GM23338 (cell line): ENCODE measurements at regions not wholly inside any gene's neighbourhood (a gene's known extent, or its start where the extent isn't known, plus 50 kb on each side); places are given as distances from the start of the nearest gene placed in this dataset.

ENCODE experiments used
- CREB1 ChIP-seq: fragments of 250-450 bp; sonication (Bioruptor Pico); IDR thresholded peaks from 2 replicates; pipeline ENCODE4 v1.5.0; 2020; ENCODE audit warnings: low read depth, mild to moderate bottlenecking, moderate library complexity
- CTCF ChIP-seq, 2 experiments: fragments of 200-600 bp in 1 of 2; sonication (generic) in 1 of 2; conservative IDR thresholded peaks; 2 replicates each; pipeline versions ENCODE4 v1.5.1 to v1.6.1; 2016 to 2017; ENCODE audit warnings: antibody characterized with exemption in 2 of 2, low read depth in 2 of 2, mild to moderate bottlenecking in 2 of 2, moderate library complexity in 1 of 2
- EZH2 ChIP-seq: fragments of 200-600 bp; sonication (generic); IDR thresholded peaks from one replicate; pipeline ENCODE4 v1.8.0; 2017; ENCODE audit warnings: antibody characterized with exemption, mild to moderate bottlenecking, low read depth; ENCODE audit not compliant: unreplicated experiment
- EZH2phosphoT487 ChIP-seq: fragments of 200-600 bp; sonication (generic); IDR thresholded peaks from one replicate; pipeline ENCODE4 v1.8.1; 2018; ENCODE audit warnings: antibody characterized with exemption; ENCODE audit not compliant: unreplicated experiment
- POLR2AphosphoS5 ChIP-seq: IDR thresholded peaks from 2 replicates; pipeline ENCODE4 v1.6.1; 2016; ENCODE audit warnings: antibody characterized with exemption, low read depth
- REST ChIP-seq: IDR thresholded peaks from one replicate; pipeline ENCODE4 v1.6.1; 2018; ENCODE audit warnings: antibody characterized with exemption; ENCODE audit not compliant: unreplicated experiment
- STAT1 ChIP-seq: IDR thresholded peaks from one replicate; pipeline ENCODE4 v1.6.1; 2016; ENCODE audit warnings: antibody characterized with exemption; ENCODE audit not compliant: unreplicated experiment
- ZNF331 ChIP-seq: fragments of 250-450 bp; sonication (Bioruptor Pico); IDR thresholded peaks from 2 replicates; pipeline ENCODE4 v1.5.0; 2020; ENCODE audit warnings: low read depth, mild to moderate bottlenecking, moderate library complexity
- TF ChIP-seq, protein P1 (sequence below): fragments of 250-450 bp; sonication (Bioruptor Pico); IDR thresholded peaks from 2 replicates; pipeline ENCODE4 v1.5.0; 2020; ENCODE audit warnings: mild to moderate bottlenecking, moderate library complexity

DNA sequence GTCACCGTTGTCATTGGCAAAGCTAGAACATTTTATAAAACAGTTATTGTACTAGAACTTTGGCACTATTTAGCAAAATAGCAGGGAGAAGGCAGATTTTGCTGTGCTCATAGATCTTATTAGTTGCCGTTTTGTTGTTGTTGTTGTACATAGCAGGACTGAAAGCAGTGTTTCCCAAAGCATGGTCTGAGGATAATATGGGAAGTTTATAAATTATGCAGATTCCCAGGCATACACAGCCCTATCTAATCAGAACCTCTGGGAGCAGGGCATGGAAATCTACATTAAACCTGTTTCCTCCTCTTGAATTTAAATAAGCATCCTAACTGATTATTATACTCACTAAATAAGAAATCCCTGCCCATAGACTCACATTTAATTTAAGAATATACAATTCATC, 87.9 kb downstream of the RAP2B start (continued):
- TF ChIP-seq, protein P1, sequence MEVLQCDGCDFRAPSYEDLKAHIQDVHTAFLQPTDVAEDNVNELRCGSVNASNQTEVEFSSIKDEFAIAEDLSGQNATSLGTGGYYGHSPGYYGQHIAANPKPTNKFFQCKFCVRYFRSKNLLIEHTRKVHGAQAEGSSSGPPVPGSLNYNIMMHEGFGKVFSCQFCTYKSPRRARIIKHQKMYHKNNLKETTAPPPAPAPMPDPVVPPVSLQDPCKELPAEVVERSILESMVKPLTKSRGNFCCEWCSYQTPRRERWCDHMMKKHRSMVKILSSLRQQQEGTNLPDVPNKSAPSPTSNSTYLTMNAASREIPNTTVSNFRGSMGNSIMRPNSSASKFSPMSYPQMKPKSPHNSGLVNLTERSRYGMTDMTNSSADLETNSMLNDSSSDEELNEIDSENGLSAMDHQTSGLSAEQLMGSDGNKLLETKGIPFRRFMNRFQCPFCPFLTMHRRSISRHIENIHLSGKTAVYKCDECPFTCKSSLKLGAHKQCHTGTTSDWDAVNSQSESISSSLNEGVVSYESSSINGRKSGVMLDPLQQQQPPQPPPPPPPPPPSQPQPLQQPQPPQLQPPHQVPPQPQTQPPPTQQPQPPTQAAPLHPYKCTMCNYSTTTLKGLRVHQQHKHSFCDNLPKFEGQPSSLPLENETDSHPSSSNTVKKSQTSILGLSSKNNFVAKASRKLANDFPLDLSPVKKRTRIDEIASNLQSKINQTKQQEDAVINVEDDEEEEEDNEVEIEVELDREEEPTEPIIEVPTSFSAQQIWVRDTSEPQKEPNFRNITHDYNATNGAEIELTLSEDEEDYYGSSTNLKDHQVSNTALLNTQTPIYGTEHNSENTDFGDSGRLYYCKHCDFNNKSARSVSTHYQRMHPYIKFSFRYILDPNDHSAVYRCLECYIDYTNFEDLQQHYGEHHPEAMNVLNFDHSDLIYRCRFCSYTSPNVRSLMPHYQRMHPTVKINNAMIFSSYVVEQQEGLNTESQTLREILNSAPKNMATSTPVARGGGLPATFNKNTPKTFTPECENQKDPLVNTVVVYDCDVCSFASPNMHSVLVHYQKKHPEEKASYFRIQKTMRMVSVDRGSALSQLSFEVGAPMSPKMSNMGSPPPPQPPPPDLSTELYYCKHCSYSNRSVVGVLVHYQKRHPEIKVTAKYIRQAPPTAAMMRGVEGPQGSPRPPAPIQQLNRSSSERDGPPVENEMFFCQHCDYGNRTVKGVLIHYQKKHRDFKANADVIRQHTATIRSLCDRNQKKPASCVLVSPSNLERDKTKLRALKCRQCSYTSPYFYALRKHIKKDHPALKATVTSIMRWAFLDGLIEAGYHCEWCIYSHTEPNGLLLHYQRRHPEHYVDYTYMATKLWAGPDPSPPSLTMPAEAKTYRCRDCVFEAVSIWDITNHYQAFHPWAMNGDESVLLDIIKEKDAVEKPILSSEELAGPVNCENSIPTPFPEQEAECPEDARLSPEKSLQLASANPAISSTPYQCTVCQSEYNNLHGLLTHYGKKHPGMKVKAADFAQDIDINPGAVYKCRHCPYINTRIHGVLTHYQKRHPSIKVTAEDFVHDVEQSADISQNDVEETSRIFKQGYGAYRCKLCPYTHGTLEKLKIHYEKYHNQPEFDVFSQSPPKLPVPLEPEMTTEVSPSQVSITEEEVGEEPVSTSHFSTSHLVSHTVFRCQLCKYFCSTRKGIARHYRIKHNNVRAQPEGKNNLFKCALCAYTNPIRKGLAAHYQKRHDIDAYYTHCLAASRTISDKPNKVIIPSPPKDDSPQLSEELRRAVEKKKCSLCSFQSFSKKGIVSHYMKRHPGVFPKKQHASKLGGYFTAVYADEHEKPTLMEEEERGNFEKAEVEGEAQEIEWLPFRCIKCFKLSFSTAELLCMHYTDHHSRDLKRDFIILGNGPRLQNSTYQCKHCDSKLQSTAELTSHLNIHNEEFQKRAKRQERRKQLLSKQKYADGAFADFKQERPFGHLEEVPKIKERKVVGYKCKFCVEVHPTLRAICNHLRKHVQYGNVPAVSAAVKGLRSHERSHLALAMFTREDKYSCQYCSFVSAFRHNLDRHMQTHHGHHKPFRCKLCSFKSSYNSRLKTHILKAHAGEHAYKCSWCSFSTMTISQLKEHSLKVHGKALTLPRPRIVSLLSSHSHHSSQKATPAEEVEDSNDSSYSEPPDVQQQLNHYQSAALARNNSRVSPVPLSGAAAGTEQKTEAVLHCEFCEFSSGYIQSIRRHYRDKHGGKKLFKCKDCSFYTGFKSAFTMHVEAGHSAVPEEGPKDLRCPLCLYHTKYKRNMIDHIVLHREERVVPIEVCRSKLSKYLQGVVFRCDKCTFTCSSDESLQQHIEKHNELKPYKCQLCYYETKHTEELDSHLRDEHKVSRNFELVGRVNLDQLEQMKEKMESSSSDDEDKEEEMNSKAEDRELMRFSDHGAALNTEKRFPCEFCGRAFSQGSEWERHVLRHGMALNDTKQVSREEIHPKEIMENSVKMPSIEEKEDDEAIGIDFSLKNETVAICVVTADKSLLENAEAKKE (CRISPR knock-in tag): no peak
- TF ChIP-seq POLR2AphosphoS5: no peak
- no peak for TF ChIP-seq STAT1
- TF ChIP-seq REST: no peak
- no peak for TF ChIP-seq CREB1 (CRISPR knock-in tag)
- TF ChIP-seq CTCF (conservative IDR thresholded peaks at IDR 0.05; ENCODE audit: low read depth in 2 of 2): no peak
- TF ChIP-seq EZH2: no peak
- no peak for TF ChIP-seq ZNF331 (CRISPR knock-in tag)
- no peak for TF ChIP-seq EZH2phosphoT487
